ENCODE measurements at regions not wholly inside any gene's neighbourhood (a gene's known extent, or its start where the extent isn't known, plus 50 kb on each side); places are given as distances from the start of the nearest gene placed in this dataset.

GRCh38 chr4:54913751-54914526 is 211.5 kb downstream of the KDR start:
- Histone ChIP-seq H3K4me3 (no peak overlapping the region), H3K27ac (no peak overlapping the region), H3K9me3 (no peaks in the 10 kb centered on the region), H3K4me1 (no peaks in the 10 kb centered on the region), H3K27me3 (no peaks in the 10 kb centered on the region), H3K36me3 (no peaks in the 10 kb centered on the region)
- intact Hi-C loops (cut with DNase I; ENCODE audit: low total_unique reads) (no loop called here), in situ Hi-C loops (cut with MboI; ENCODE audit: low pct_ligation_motif_present in 1 of 4, low pct_unique_long_range_greater_than_20kb in 1 of 4, low sequenced_read_pairs in 3 of 4) (no loop called here)
- 29 to 48% methylated on average over 6 to 8 of the region's 8 CpGs for WGBS, 2 donors (ENCODE audit: low coverage in 1 of 2)
- TF ChIP-seq POLR2AphosphoS5 (IDR thresholded peaks at IDR 0.05), result no peak
- no peak for TF ChIP-seq EP300 (IDR thresholded peaks at IDR 0.05; ENCODE audit: low read depth)
- no peak for TF ChIP-seq POLR2A (IDR thresholded peaks at IDR 0.05)
- TF ChIP-seq CTCF (IDR thresholded peaks at IDR 0.05), result no peak
- no peak for DNase-seq

GRCh38 chr4:54912155-54912554 is 213.2 kb downstream of the KDR start:
- H3K27me3 ChIP-seq, result no peaks in the 10 kb centered on the region
- WGBS, 2 donors (ENCODE audit: low coverage in 1 of 2), result 94 to 100% methylated on average over 3 of the region's 3 CpGs
- no peaks in the 10 kb centered on the region for H3K36me3 ChIP-seq
- intact Hi-C loops (cut with DNase I; ENCODE audit: low total_unique reads), result no loop called here
- no peaks in the 10 kb centered on the region for H3K9me3 ChIP-seq
- no peak overlapping the region for H3K27ac ChIP-seq
- no peak for TF ChIP-seq EP300 (IDR thresholded peaks at IDR 0.05; ENCODE audit: low read depth)
- no peak for TF ChIP-seq CTCF (IDR thresholded peaks at IDR 0.05)
- no peak for TF ChIP-seq POLR2AphosphoS5 (IDR thresholded peaks at IDR 0.05)
- TF ChIP-seq POLR2A (IDR thresholded peaks at IDR 0.05), result no peak
- no peak for DNase-seq
- H3K4me3 ChIP-seq, result no peak overlapping the region
- no peaks in the 10 kb centered on the region for H3K4me1 ChIP-seq
- in situ Hi-C loops (cut with MboI; ENCODE audit: low pct_ligation_motif_present in 1 of 4, low pct_unique_long_range_greater_than_20kb in 1 of 4, low sequenced_read_pairs in 3 of 4), result no loop called here

- intact Hi-C loops (cut with DNase I; ENCODE audit: low total_unique reads), result no loop called here
- in situ Hi-C loops (cut with MboI; ENCODE audit: low pct_ligation_motif_present in 1 of 4, low pct_unique_long_range_greater_than_20kb in 1 of 4, low sequenced_read_pairs in 3 of 4), result no loop called here
- Histone ChIP-seq H3K4me3 (no peak overlapping the region), H3K36me3 (no peaks in the 10 kb centered on the region), H3K27ac (no peak overlapping the region), H3K9me3 (no peaks in the 10 kb centered on the region), H3K4me1 (no peaks in the 10 kb centered on the region), H3K27me3 (no peaks in the 10 kb centered on the region)
- DNase-seq, result no peak
- no peak for TF ChIP-seq POLR2A (IDR thresholded peaks at IDR 0.05)
- no peak for TF ChIP-seq POLR2AphosphoS5 (IDR thresholded peaks at IDR 0.05)
- no peak for TF ChIP-seq CTCF (IDR thresholded peaks at IDR 0.05)
- TF ChIP-seq EP300 (IDR thresholded peaks at IDR 0.05; ENCODE audit: low read depth), result no peak
- WGBS, 2 donors (ENCODE audit: low coverage in 1 of 2), result 77% methylated on average over 2 of the region's 2 CpGs; no CpG with 5 or more reads in 1 of the 2 donors
Observed at GRCh38 chr4:54909961-54910360, 215.4 kb downstream of the KDR start.

- DNase-seq, result no peak
- Histone ChIP-seq H3K36me3 (no peaks in the 10 kb centered on the region), H3K4me1 (no peaks in the 10 kb centered on the region), H3K27ac (no peak overlapping the region), H3K9me3 (no peaks in the 10 kb centered on the region), H3K4me3 (no peak overlapping the region), H3K27me3 (no peaks in the 10 kb centered on the region)
- TF ChIP-seq POLR2A (IDR thresholded peaks at IDR 0.05), result no peak
- no peak for TF ChIP-seq CTCF (IDR thresholded peaks at IDR 0.05)
- TF ChIP-seq POLR2AphosphoS5 (IDR thresholded peaks at IDR 0.05), result no peak
- TF ChIP-seq EP300 (IDR thresholded peaks at IDR 0.05; ENCODE audit: low read depth), result no peak
- in situ Hi-C loops (cut with MboI; ENCODE audit: low pct_ligation_motif_present in 1 of 4, low pct_unique_long_range_greater_than_20kb in 1 of 4, low sequenced_read_pairs in 3 of 4), result no loop called here
- intact Hi-C loops (cut with DNase I; ENCODE audit: low total_unique reads), result no loop called here
- 40 to 48% methylated on average over 1 to 3 of the region's 3 CpGs for WGBS, 2 donors (ENCODE audit: low coverage in 1 of 2)
Observed at GRCh38 chr4:54908763-54909162, 216.6 kb downstream of the KDR start.

Measured in transverse colon (tissue), 4 donors.